Epithelial cell of proximal tubule (primary cell): ENCODE measurements at regions not wholly inside any gene's neighbourhood (a gene's known extent, or its start where the extent isn't known, plus 50 kb on each side); places are given as distances from the start of the nearest gene placed in this dataset.
"Not testable (repeated sequence)": the region's sequence is repeated elsewhere in the genome, so short reads cannot be mapped to it uniquely, and the experiment has no call there.

Experiments used
- DNase-seq: peaks from one replicate; pipeline ENCODE4 v3.0.0-alpha.2; 2011; ENCODE audit warnings: low read depth
- H3K4me3 ChIP-seq: 2 replicates; pipeline ENCODE4 v1.5.1; 2011; ENCODE audit warnings: low read depth, mild to moderate bottlenecking, low read length
- CTCF ChIP-seq: conservative IDR thresholded peaks from 2 replicates; pipeline ENCODE4 v1.5.1; 2012; ENCODE audit warnings: low read depth, mild to moderate bottlenecking, low read length

GRCh38 chr5:57429513-57430120, 53.0 kb downstream of the ACTBL2 start:
- DNase-seq = no peak
- H3K4me3 ChIP-seq = no peak overlapping the region
- no peak for TF ChIP-seq CTCF

- not testable (repeated sequence) for DNase-seq, H3K4me3 ChIP-seq
These were observed 53.6 kb downstream of the ACTBL2 start for GRCh38 chr5:57429021-57429420.

- no peak overlapping the region for H3K4me3 ChIP-seq
- no peak for DNase-seq
- no peak for TF ChIP-seq CTCF
These were observed 59.6 kb downstream of the ACTBL2 start for GRCh38 chr5:57422993-57423392.

- H3K4me3 ChIP-seq = no peak overlapping the region
- no peak for DNase-seq
- TF ChIP-seq CTCF = no peak
These were observed 60.3 kb downstream of the ACTBL2 start for GRCh38 chr5:57422341-57422740.

GRCh38 chr5:57420801-57421200, 61.8 kb downstream of the ACTBL2 start:
- no peak for DNase-seq
- TF ChIP-seq CTCF = no peak
- H3K4me3 ChIP-seq = no peak overlapping the region

- no peak for DNase-seq
These were observed 64.6 kb downstream of the ACTBL2 start for GRCh38 chr5:57417971-57418370.

GRCh38 chr5:57417320-57417719, 65.3 kb downstream of the ACTBL2 start:
- no peak overlapping the region for H3K4me3 ChIP-seq
- TF ChIP-seq CTCF = no peak
- no peak for DNase-seq

More at GRCh38 chr5:57417971-57418370, 64.6 kb downstream of the ACTBL2 start:
- no peak overlapping the region for H3K4me3 ChIP-seq
- TF ChIP-seq CTCF = no peak
